Pancreas (tissue), 10 donors: ENCODE measurements at regions not wholly inside any gene's neighbourhood (a gene's known extent, or its start where the extent isn't known, plus 50 kb on each side); places are given as distances from the start of the nearest gene placed in this dataset.

ENCODE experiments used
- ATAC-seq, 4 donors: fragments of 200-7000 bp; cut with Tn5 transposase; one replicate each; pipeline versions ENCODE4 v1.8.0 to v1.9.1; 2020; ENCODE audit warnings: mild to moderate bottlenecking in 4 of 4, moderate library complexity in 4 of 4
- DNase-seq, 6 donors: peaks; one replicate each; pipeline ENCODE4 v3.0.0-alpha.2; 2020
- FAIRE-seq: peaks from 2 replicates; lab custom pipeline; 2012; peaks lifted over from hg19 to GRCh38; lab: Jason Lieb, UNC
- H3K27ac ChIP-seq, 4 donors: fragments of 200-600 bp; sonication (generic); 1 replicate in 3 of 4; 2 replicates in 1 of 4; pipeline versions ENCODE4 v1.5.0 to v1.8.0; 2020
- H3K27me3 ChIP-seq, 4 donors: fragments of 200-600 bp; one replicate each; pipeline ENCODE4 v1.8.0; 2021
- H3K36me3 ChIP-seq, 3 donors: fragments of 200-600 bp; sonication (generic) in 1 of 3; one replicate each; pipeline versions ENCODE4 v1.5.0 to v1.8.0; 2020 to 2021
- H3K4me1 ChIP-seq, 3 donors: fragments of 200-600 bp; one replicate each; pipeline ENCODE4 v1.8.0; 2021
- H3K4me3 ChIP-seq, 4 donors: fragments of 200-600 bp; sonication (generic) in 2 of 4; one replicate each; pipeline versions ENCODE4 v1.5.0 to v1.8.0; 2020 to 2021
- H3K9me3 ChIP-seq, 4 donors: fragments of 200-600 bp; one replicate each; pipeline ENCODE4 v1.8.0; 2021
- CTCF ChIP-seq, 4 donors: fragments of 200-600 bp; sonication (generic) in 3 of 4; IDR thresholded peaks; one replicate each; pipeline versions ENCODE4 v1.5.0 to v1.8.0; 2021; ENCODE audit warnings: antibody characterized with exemption in 4 of 4
- WGBS, 2 donors: extraction: QIAGEN DNeasy Blood & Tissue Kit; methylation state at CpG; one replicate each; pipeline ENCODE4 v1.1.7; 2013; 5-methylcytosine and 5-hydroxymethylcytosine counted together
- intact Hi-C, 3 donors: fragments of 100-400 bp; cut with DNase I; formaldehyde crosslinking; loops; one replicate each; pipeline versions ENCODE4 v1.11.1 to v1.14.2; 2022
- donor health status: healthy with polysubstance abuse.
- donor health status: DM: no; HTN: no; CAD: no; lungs with moderate emphysema.
- donor health status: DM: no; HTN: no; CAD: no.
- donor health status: control.
- donor health status: control.
- donor health status: Bipolar disorder and iron deficiency.
- donor health status: DM: yes; HTN: yes; CAD: no.
- donor health status: DM: no; HTN: no; CAD: no.
- donor health status: DM: no; HTN: no; CAD: no.
- donor health status: DM: yes; HTN: yes; CAD: no.

- Histone ChIP-seq H3K27ac (no peak overlapping the region), H3K9me3 (no peaks in the 10 kb centered on the region), H3K27me3 (no peaks in the 10 kb centered on the region), H3K4me3 (no peak overlapping the region), H3K4me1 (no peaks in the 10 kb centered on the region), H3K36me3 (no peaks in the 10 kb centered on the region)
- no peak for TF ChIP-seq CTCF (IDR thresholded peaks at IDR 0.05)
- 77 to 85% methylated on average over 3 of the region's 3 CpGs for WGBS, 2 donors
- DNase-seq (no peak), FAIRE-seq (no peak), ATAC-seq (no peak)
- intact Hi-C loops, result no loop called here
Measured at GRCh38 chr3:117746066-117746465, 1036.5 kb downstream of the TUSC7 start.

GRCh38 chr3:117748131-117748530 lies 1038.6 kb downstream of the TUSC7 start:
- DNase-seq (no peak), ATAC-seq (no peak), FAIRE-seq (no peak)
- Histone ChIP-seq H3K27me3 (no peaks in the 10 kb centered on the region), H3K36me3 (no peaks in the 10 kb centered on the region), H3K9me3 (no peaks in the 10 kb centered on the region), H3K4me1 (no peaks in the 10 kb centered on the region), H3K27ac (no peak overlapping the region), H3K4me3 (no peak overlapping the region)
- TF ChIP-seq CTCF (IDR thresholded peaks at IDR 0.05), result no peak
- 55 to 65% methylated on average over 1 of the region's 1 CpG for WGBS, 2 donors
- intact Hi-C loops, result no loop called here

- no peak for TF ChIP-seq CTCF (IDR thresholded peaks at IDR 0.05)
- Histone ChIP-seq H3K36me3 (no peaks in the 10 kb centered on the region), H3K27me3 (no peaks in the 10 kb centered on the region), H3K4me1 (no peaks in the 10 kb centered on the region), H3K27ac (no peak overlapping the region), H3K9me3 (no peaks in the 10 kb centered on the region), H3K4me3 (no peak overlapping the region)
- no peak for FAIRE-seq
- intact Hi-C loops, result no loop called here
- ATAC-seq, result no peak
- DNase-seq, result no peak
- 82 to 83% methylated on average over 4 of the region's 4 CpGs for WGBS, 2 donors
Measured at GRCh38 chr3:117750674-117751269, 1041.2 kb downstream of the TUSC7 start.

- no peaks in the 10 kb centered on the region for H3K9me3 ChIP-seq
- H3K4me1 ChIP-seq, result no peaks in the 10 kb centered on the region
- no peaks in the 10 kb centered on the region for H3K27me3 ChIP-seq
- 82 to 90% methylated on average over 4 of the region's 4 CpGs for WGBS, 2 donors
- no peak overlapping the region for H3K27ac ChIP-seq
- DNase-seq (no peak), ATAC-seq (no peak), FAIRE-seq (no peak)
- no peak overlapping the region for H3K4me3 ChIP-seq
- TF ChIP-seq CTCF (IDR thresholded peaks at IDR 0.05), result no peak
- H3K36me3 ChIP-seq, result no peaks in the 10 kb centered on the region
- intact Hi-C loops, result no loop called here
Measured at GRCh38 chr3:117751651-117752050, 1042.1 kb downstream of the TUSC7 start.

- DNase-seq (no peak), FAIRE-seq (no peak), ATAC-seq (no peak)
- H3K4me3 ChIP-seq, result no peak overlapping the region
- H3K27ac ChIP-seq, result no peak overlapping the region
- no peaks in the 10 kb centered on the region for H3K36me3 ChIP-seq
- H3K27me3 ChIP-seq, result no peaks in the 10 kb centered on the region
- WGBS, 2 donors, result 73 to 82% methylated on average over 3 of the region's 3 CpGs
- TF ChIP-seq CTCF (IDR thresholded peaks at IDR 0.05), result no peak
- intact Hi-C loops, result no loop called here
- H3K4me1 ChIP-seq, result no peaks in the 10 kb centered on the region
- H3K9me3 ChIP-seq, result no peaks in the 10 kb centered on the region
Measured at GRCh38 chr3:117752984-117753717, 1043.6 kb downstream of the TUSC7 start.
